BJ (cell line): ENCODE measurements at regions not wholly inside any gene's neighbourhood (a gene's known extent, or its start where the extent isn't known, plus 50 kb on each side); places are given as distances from the start of the nearest gene placed in this dataset.

ENCODE experiments used
- CTCF ChIA-PET: fragments of 350-600 bp; formaldehyde crosslinking; extraction: SDS; loops from one replicate; lab custom pipeline; 2021; ENCODE audit warnings: antibody characterized with exemption, inconsistent platforms; lab: Yijun Ruan, JAX
- POLR2A ChIA-PET: fragments of 300-600 bp; sonication (Branson Sonifier 250); formaldehyde crosslinking; extraction: SDS; loops from one replicate; lab custom pipeline; 2021; ENCODE audit warnings: antibody characterized with exemption; lab: Charles Lee
- DNase-seq: peaks from one replicate; pipeline ENCODE4 v3.0.0-alpha.2; 2011; ENCODE audit warnings: low read depth
- H3K27me3 ChIP-seq: 2 replicates; pipeline ENCODE4 v1.6.0; 2011; ENCODE audit warnings: low read length; ENCODE audit not compliant: control insufficient read depth, insufficient read depth
- H3K36me3 ChIP-seq: 2 replicates; pipeline ENCODE4 v1.5.1; 2011; ENCODE audit warnings: low read length; ENCODE audit not compliant: control insufficient read depth, insufficient read depth
- H3K4me3 ChIP-seq: 2 replicates; pipeline ENCODE4 v1.5.1; 2011; ENCODE audit warnings: low read depth, mild to moderate bottlenecking, control low read depth, low read length
- TF ChIP-seq, protein P1 (sequence below): IDR thresholded peaks from 2 replicates; pipeline ENCODE4 v1.5.1; 2011; ENCODE audit warnings: low read depth, mild to moderate bottlenecking, control low read depth, inconsistent platforms, low read length, moderate library complexity; ENCODE audit not compliant: insufficient read depth

DNA sequence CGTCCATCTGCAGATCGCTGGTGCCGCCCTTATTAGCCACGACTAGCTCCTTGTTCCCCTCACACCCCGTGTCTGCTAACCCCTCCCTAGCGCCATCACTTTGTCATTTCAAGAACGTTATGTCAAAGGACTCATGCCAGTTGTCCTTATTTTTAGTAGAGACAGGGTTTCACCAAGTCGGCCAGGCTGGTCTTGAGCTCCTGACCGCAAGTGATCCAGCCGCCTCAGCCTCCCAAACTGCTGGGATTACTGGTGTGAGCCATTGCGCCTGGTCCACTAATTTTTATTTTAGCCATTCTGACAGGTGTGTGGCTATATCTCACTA lies 138.9 kb upstream of the HDAC4 start:
- CTCF ChIA-PET = no interaction called here
- TF ChIP-seq, protein P1, sequence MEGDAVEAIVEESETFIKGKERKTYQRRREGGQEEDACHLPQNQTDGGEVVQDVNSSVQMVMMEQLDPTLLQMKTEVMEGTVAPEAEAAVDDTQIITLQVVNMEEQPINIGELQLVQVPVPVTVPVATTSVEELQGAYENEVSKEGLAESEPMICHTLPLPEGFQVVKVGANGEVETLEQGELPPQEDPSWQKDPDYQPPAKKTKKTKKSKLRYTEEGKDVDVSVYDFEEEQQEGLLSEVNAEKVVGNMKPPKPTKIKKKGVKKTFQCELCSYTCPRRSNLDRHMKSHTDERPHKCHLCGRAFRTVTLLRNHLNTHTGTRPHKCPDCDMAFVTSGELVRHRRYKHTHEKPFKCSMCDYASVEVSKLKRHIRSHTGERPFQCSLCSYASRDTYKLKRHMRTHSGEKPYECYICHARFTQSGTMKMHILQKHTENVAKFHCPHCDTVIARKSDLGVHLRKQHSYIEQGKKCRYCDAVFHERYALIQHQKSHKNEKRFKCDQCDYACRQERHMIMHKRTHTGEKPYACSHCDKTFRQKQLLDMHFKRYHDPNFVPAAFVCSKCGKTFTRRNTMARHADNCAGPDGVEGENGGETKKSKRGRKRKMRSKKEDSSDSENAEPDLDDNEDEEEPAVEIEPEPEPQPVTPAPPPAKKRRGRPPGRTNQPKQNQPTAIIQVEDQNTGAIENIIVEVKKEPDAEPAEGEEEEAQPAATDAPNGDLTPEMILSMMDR = no peak
- POLR2A ChIA-PET = no interaction called here
- DNase-seq = no peak
- H3K27me3 ChIP-seq = no peaks in the 10 kb centered on the region
- H3K36me3 ChIP-seq = no peaks in the 10 kb centered on the region
- no peak overlapping the region for H3K4me3 ChIP-seq

DNA sequence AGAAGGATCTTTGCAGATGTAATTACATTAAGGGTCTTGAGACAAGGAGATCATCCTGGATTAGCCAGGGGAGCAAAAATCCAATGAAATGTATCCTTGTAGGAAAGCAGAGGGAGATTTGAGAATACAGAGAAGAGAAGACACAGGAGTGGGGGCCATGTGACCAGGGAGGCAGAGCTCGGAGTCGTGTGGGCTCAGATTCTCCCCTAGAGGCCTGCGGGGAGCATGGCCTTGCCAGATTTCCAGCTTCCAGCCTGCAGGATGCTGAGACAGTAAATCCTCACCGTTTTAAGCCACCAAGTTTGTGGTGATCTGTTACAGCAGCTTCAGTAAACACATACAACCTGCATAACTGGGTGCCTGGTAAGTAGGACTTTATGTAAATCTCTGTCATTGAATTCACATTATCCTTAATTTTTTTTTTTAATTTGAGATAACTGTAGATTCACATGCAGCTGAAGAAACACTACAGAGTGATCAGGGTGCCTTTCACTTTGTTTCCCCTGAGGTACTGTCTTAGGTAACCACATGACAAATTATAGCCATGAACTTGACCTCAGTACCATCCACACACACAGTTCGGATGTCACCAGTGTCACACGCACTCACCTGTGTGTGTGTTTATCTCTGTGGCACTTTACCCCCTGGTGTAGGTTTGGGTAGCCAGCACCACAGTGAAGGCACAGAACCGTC lies 138.4 kb upstream of the HDAC4 start:
- ChIA-PET CTCF (no interaction called here), POLR2A (no interaction called here)
- Histone ChIP-seq H3K27me3 (no peaks in the 10 kb centered on the region), H3K36me3 (no peaks in the 10 kb centered on the region), H3K4me3 (no peak overlapping the region)
- DNase-seq = no peak
- TF ChIP-seq, protein P1 = no peak

DNA sequence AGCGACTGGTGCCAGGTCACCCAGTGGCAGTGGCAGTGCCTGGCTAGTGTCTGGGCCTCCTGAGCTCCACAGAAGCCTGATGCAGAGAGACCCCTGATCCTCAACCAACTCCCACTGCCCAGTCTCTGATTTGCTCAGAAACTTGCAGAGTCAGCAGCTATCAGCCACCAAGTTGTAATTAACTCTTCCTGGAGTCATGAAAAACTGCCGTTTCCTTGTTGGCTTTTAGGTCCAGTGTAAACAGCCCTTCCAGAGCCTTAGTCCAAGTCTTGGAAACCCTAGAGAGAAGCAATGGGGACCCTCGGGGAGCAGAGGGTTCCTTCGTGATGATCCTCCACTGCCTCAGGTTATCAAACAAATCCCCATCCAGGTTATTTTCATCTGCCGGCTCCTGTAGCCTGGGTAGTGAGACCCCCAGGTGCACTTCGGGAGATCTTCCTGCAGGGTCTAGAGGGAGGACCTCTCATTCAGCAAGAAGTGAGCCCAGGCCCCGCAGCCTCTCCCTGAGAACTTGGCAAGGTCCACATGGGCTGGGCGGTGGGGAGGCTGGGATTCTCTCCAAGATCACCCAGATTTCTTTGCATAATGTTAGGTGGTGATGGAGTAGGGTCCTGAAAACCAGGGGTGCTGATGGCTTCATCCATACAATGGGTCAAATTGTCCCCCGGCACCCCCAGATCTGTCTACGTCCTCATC lies 137.7 kb upstream of the HDAC4 start:
- Histone ChIP-seq H3K27me3 (no peaks in the 10 kb centered on the region), H3K4me3 (no peak overlapping the region), H3K36me3 (no peaks in the 10 kb centered on the region)
- ChIA-PET CTCF (no interaction called here), POLR2A (no interaction called here)
- TF ChIP-seq, protein P1 = no peak
- no peak for DNase-seq

DNA sequence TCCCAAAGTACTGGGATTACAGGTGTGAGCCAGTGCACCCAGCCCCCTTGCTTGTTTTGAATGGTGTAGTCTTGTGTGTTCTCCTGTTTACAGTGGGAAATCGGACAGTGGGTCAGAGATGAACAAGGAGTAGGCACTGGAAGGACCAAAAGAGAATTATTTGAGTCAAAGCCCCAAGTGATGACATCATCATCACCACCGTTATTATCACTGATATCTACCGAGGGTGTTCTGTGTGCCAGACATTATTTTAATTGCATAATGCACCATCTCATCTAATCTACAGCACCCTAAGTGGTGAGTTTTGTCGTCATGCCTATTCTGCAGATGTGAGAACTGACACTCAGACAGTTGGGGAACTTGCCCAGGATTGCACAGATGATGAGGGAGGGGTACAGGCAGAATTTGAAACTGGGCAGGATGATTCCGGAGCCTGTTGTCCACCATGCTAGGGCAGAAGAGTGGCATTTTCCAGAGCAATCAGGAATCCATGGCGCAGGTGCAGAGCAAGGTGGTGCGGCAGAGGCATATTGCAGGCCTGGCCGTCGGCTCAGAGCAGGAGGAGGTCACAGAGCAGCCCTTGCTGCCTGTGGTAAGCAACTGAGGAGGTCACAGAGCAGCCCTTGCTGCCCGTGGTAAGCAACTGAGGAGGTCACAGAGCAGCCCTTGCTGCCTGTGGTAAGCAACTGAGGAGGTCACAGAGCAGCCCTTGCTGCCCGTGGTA lies 137.0 kb upstream of the HDAC4 start:
- POLR2A ChIA-PET = no interaction called here
- Histone ChIP-seq H3K36me3 (no peaks in the 10 kb centered on the region), H3K27me3 (no peaks in the 10 kb centered on the region), H3K4me3 (no peak overlapping the region)
- TF ChIP-seq, protein P1 = no peak
- no peak for DNase-seq
- CTCF ChIA-PET = no interaction called here

DNA sequence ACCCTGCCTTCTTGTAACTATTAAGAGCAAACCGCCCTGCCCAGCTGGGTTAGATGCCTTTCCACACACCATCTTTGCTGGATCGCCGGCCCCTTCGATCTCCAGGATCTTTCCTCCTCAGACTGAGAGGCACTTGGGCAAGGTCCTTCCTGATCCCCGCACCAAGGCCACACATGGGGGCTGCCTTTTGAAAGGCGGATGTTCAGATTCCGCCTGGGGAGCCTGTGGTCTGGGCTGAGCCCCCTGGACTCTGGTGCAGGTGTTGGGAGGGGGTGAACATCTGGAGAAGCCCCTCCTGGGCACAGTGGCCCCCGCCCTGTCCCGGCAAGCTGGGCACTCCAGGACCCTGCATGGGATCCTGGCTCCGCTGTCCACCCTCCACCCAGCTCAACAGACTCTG lies 135.4 kb upstream of the HDAC4 start:
- TF ChIP-seq, protein P1 = no peak
- POLR2A ChIA-PET = no interaction called here
- CTCF ChIA-PET = no interaction called here
- no peaks in the 10 kb centered on the region for H3K27me3 ChIP-seq
- H3K36me3 ChIP-seq = no peaks in the 10 kb centered on the region
- no peak for DNase-seq
- no peak overlapping the region for H3K4me3 ChIP-seq
